GM23338 (cell line): ENCODE measurements at regions not wholly inside any gene's neighbourhood (a gene's known extent, or its start where the extent isn't known, plus 50 kb on each side); places are given as distances from the start of the nearest gene placed in this dataset.

ENCODE experiments used
- ATAC-seq: fragments of 200-7000 bp; cut with Tn5 transposase; 3 replicates; pipeline ENCODE4 v1.9.1; 2020
- DNase-seq: peaks from one replicate; pipeline ENCODE4 v3.0.0-alpha.2; 2015; ENCODE audit warnings: low spot score
- H2AFZ ChIP-seq: fragments of 200-600 bp; sonication (generic); 2 replicates; pipeline ENCODE4 v1.8.0; 2016; ENCODE audit warnings: antibody characterized with exemption, mild to moderate bottlenecking, moderate library complexity
- H3F3A ChIP-seq: fragments of 200-600 bp; sonication (generic); replicated peaks from 2 replicates; pipeline ENCODE4 v1.8.0; 2017; ENCODE audit warnings: antibody characterized with exemption, mixed run types, low read depth
- H3K27ac ChIP-seq: fragments of 200-600 bp; sonication (generic); 2 replicates; pipeline ENCODE4 v1.6.1; 2016; ENCODE audit warnings: low read depth
- H3K27me3 ChIP-seq: fragments of 200-600 bp; sonication (generic); 2 replicates; pipeline ENCODE4 v1.8.0; 2016; ENCODE audit warnings: mild to moderate bottlenecking, mixed run types, moderate library complexity; ENCODE audit not compliant: insufficient read depth
- H3K36me3 ChIP-seq: fragments of 200-600 bp; sonication (generic); 2 replicates; pipeline ENCODE4 v1.8.0; 2016; ENCODE audit warnings: mild to moderate bottlenecking; ENCODE audit not compliant: insufficient read depth
- H3K4me1 ChIP-seq: fragments of 200-600 bp; sonication (generic); 2 replicates; pipeline ENCODE4 v1.8.0; 2016; ENCODE audit warnings: mild to moderate bottlenecking, moderate library complexity; ENCODE audit not compliant: insufficient read depth
- H3K4me2 ChIP-seq: fragments of 200-600 bp; sonication (generic); 2 replicates; pipeline ENCODE4 v1.7.1; 2017; ENCODE audit warnings: mixed run types
- H3K4me3 ChIP-seq: fragments of 200-600 bp; sonication (generic); 2 replicates; pipeline ENCODE4 v1.6.1; 2016; ENCODE audit warnings: mixed run types
- H3K79me2 ChIP-seq: fragments of 200-600 bp; sonication (generic); replicated peaks from 2 replicates; pipeline ENCODE4 v1.8.0; 2017; ENCODE audit warnings: mild to moderate bottlenecking; ENCODE audit not compliant: insufficient read depth
- H3K9me2 ChIP-seq: fragments of 200-600 bp; sonication (generic); 2 replicates; pipeline ENCODE4 v1.8.0; 2017; ENCODE audit not compliant: insufficient read depth
- H4K20me1 ChIP-seq: fragments of 200-600 bp; sonication (generic); replicated peaks from 2 replicates; pipeline ENCODE4 v1.8.0; 2017; ENCODE audit warnings: mild to moderate bottlenecking; ENCODE audit not compliant: insufficient read depth
- H3K27ac Mint-ChIP-seq: 2 replicates; pipeline ENCODE4 v1.8.0; 2020; ENCODE audit warnings: inconsistent platforms, mild to moderate bottlenecking, moderate library complexity, mixed read lengths
- H3K27me3 Mint-ChIP-seq: 3 replicates; pipeline ENCODE4 v1.8.0; 2022; ENCODE audit warnings: low read depth, mild to moderate bottlenecking, moderate library complexity, mixed read lengths, inconsistent platforms; ENCODE audit not compliant: insufficient read depth, poor library complexity
- H3K36me3 Mint-ChIP-seq: 3 replicates; pipeline ENCODE4 v1.8.0; 2021; ENCODE audit warnings: low read depth, mild to moderate bottlenecking, inconsistent platforms, moderate library complexity, mixed read lengths
- H3K4me1 Mint-ChIP-seq: 3 replicates; pipeline ENCODE4 v1.8.0; 2020; ENCODE audit warnings: mild to moderate bottlenecking, inconsistent platforms, mixed read lengths
- H3K4me3 Mint-ChIP-seq: 3 replicates; pipeline ENCODE4 v1.8.0; 2021; ENCODE audit warnings: moderate library complexity, mild to moderate bottlenecking, inconsistent platforms, mixed read lengths
- H3K9me3 Mint-ChIP-seq: 3 replicates; pipeline ENCODE4 v1.8.0; 2020; ENCODE audit warnings: moderate library complexity, mild to moderate bottlenecking, inconsistent platforms, mixed read lengths
- CREB1 ChIP-seq: fragments of 250-450 bp; sonication (Bioruptor Pico); IDR thresholded peaks from 2 replicates; pipeline ENCODE4 v1.5.0; 2020; ENCODE audit warnings: low read depth, mild to moderate bottlenecking, moderate library complexity
- EZH2 ChIP-seq: fragments of 200-600 bp; sonication (generic); IDR thresholded peaks from one replicate; pipeline ENCODE4 v1.8.0; 2017; ENCODE audit warnings: antibody characterized with exemption, mild to moderate bottlenecking, low read depth; ENCODE audit not compliant: unreplicated experiment
- EZH2phosphoT487 ChIP-seq: fragments of 200-600 bp; sonication (generic); IDR thresholded peaks from one replicate; pipeline ENCODE4 v1.8.1; 2018; ENCODE audit warnings: antibody characterized with exemption; ENCODE audit not compliant: unreplicated experiment
- NANOG ChIP-seq: IDR thresholded peaks from 2 replicates; pipeline ENCODE4 v1.6.1; 2016; ENCODE audit warnings: antibody characterized with exemption, borderline replicate concordance
- POLR2AphosphoS5 ChIP-seq: IDR thresholded peaks from 2 replicates; pipeline ENCODE4 v1.6.1; 2016; ENCODE audit warnings: antibody characterized with exemption, low read depth
- ZNF114 ChIP-seq: fragments of 250-450 bp; sonication (Bioruptor Pico); IDR thresholded peaks from 2 replicates; pipeline ENCODE4 v1.5.0; 2020; ENCODE audit warnings: mild to moderate bottlenecking, moderate library complexity
- ZNF331 ChIP-seq: fragments of 250-450 bp; sonication (Bioruptor Pico); IDR thresholded peaks from 2 replicates; pipeline ENCODE4 v1.5.0; 2020; ENCODE audit warnings: low read depth, mild to moderate bottlenecking, moderate library complexity
- TF ChIP-seq, protein P1 (sequence below): fragments of 250-450 bp; sonication (Bioruptor Pico); IDR thresholded peaks from 2 replicates; pipeline ENCODE4 v1.5.0; 2020; ENCODE audit warnings: mild to moderate bottlenecking, moderate library complexity
- TF ChIP-seq, protein P2 (sequence below): IDR thresholded peaks from 2 replicates; pipeline ENCODE4 v1.6.1; 2016; ENCODE audit warnings: antibody characterized with exemption
- TF ChIP-seq, protein P3 (sequence below), 2 experiments: fragments of 200-600 bp in 1 of 2; sonication (generic) in 1 of 2; conservative IDR thresholded peaks; 2 replicates each; pipeline versions ENCODE4 v1.5.1 to v1.6.1; 2016 to 2017; ENCODE audit warnings: antibody characterized with exemption in 2 of 2, low read depth in 2 of 2, mild to moderate bottlenecking in 2 of 2, moderate library complexity in 1 of 2

- H3K27me3 ChIP-seq = no peaks in the 10 kb centered on the region
- H3K27ac ChIP-seq = no peak overlapping the region
- H3K9me2 ChIP-seq = 0 out of 2 replicates have a peak, but pooled peaks cover 3% of the 10 kb centered on the region
- H3K4me3 Mint-ChIP-seq = no peak overlapping the region
- H3K4me2 ChIP-seq = no peak overlapping the region
- no peaks in the 10 kb centered on the region for H3K36me3 Mint-ChIP-seq
- no peaks in the 10 kb centered on the region for H3F3A ChIP-seq
- no peak overlapping the region for H3K27ac Mint-ChIP-seq
- H3K4me1 ChIP-seq = no peaks in the 10 kb centered on the region
- ATAC-seq (no peak), DNase-seq (peak; percentile 1)
- no peak overlapping the region for H3K4me3 ChIP-seq
- H3K36me3 ChIP-seq = no peaks in the 10 kb centered on the region
- TF ChIP-seq ZNF114 (CRISPR knock-in tag) = no peak
- TF ChIP-seq POLR2AphosphoS5 = no peak
- no peaks in the 10 kb centered on the region for H4K20me1 ChIP-seq
- no peaks in the 10 kb centered on the region for H3K27me3 Mint-ChIP-seq
- H3K4me1 Mint-ChIP-seq = 0 out of 3 replicates have a peak, but pooled peaks cover 3% of the 10 kb centered on the region
- no peak overlapping the region for H2AFZ ChIP-seq
- no peaks in the 10 kb centered on the region for H3K79me2 ChIP-seq
- H3K9me3 Mint-ChIP-seq = no peaks in the 10 kb centered on the region
Measured at GRCh38 chr7:110170841-110171240, 920.1 kb upstream of the LRRN3 start.

DNA sequence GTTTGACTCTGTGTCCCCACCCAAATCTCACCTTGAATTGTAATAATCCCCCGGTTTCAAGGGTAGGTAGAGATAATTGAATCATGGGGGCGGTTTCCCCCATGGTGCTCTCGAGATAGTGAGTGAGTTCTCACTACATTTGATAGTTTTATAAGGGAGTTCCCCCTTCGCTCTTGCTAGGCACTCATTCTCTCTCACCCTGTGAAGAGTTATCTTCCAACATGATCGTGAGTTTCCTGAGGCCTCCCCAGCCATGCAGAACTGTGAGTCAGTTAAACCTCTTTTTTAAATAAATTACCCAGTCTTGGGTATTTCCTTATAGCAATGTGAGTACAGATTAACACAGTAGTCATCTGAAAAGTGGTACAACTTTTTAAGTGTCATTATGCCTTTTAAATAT, 913.5 kb upstream of the LRRN3 start:
- Histone ChIP-seq H3F3A (no peaks in the 10 kb centered on the region), H4K20me1 (no peaks in the 10 kb centered on the region), H3K27ac (no peak overlapping the region), H3K27me3 (no peaks in the 10 kb centered on the region), H3K36me3 (no peaks in the 10 kb centered on the region), H3K9me2 (0 out of 2 replicates have a peak, but pooled peaks cover 4% of the 10 kb centered on the region), H3K4me3 (no peak overlapping the region), H3K4me1 (peaks cover 12% of the 10 kb centered on the region), H3K4me2 (no peak overlapping the region), H2AFZ (no peak overlapping the region), H3K79me2 (no peaks in the 10 kb centered on the region)
- no peak overlapping the region for H3K27ac Mint-ChIP-seq
- H3K27me3 Mint-ChIP-seq = no peaks in the 10 kb centered on the region
- no peaks in the 10 kb centered on the region for H3K9me3 Mint-ChIP-seq
- peaks cover 12% of the 10 kb centered on the region for H3K4me1 Mint-ChIP-seq
- no peaks in the 10 kb centered on the region; the same call in 2 of the 3 replicates for H3K36me3 Mint-ChIP-seq
- DNase-seq (no peak), ATAC-seq (no peak)
- H3K4me3 Mint-ChIP-seq = no peak overlapping the region
- TF ChIP-seq EZH2 (no peak), ZNF331 (CRISPR knock-in tag) (no peak), POLR2AphosphoS5 (no peak), CREB1 (CRISPR knock-in tag) (no peak), NANOG (no peak), ZNF114 (CRISPR knock-in tag) (no peak), EZH2phosphoT487 (no peak)
- TF ChIP-seq, protein P1, sequence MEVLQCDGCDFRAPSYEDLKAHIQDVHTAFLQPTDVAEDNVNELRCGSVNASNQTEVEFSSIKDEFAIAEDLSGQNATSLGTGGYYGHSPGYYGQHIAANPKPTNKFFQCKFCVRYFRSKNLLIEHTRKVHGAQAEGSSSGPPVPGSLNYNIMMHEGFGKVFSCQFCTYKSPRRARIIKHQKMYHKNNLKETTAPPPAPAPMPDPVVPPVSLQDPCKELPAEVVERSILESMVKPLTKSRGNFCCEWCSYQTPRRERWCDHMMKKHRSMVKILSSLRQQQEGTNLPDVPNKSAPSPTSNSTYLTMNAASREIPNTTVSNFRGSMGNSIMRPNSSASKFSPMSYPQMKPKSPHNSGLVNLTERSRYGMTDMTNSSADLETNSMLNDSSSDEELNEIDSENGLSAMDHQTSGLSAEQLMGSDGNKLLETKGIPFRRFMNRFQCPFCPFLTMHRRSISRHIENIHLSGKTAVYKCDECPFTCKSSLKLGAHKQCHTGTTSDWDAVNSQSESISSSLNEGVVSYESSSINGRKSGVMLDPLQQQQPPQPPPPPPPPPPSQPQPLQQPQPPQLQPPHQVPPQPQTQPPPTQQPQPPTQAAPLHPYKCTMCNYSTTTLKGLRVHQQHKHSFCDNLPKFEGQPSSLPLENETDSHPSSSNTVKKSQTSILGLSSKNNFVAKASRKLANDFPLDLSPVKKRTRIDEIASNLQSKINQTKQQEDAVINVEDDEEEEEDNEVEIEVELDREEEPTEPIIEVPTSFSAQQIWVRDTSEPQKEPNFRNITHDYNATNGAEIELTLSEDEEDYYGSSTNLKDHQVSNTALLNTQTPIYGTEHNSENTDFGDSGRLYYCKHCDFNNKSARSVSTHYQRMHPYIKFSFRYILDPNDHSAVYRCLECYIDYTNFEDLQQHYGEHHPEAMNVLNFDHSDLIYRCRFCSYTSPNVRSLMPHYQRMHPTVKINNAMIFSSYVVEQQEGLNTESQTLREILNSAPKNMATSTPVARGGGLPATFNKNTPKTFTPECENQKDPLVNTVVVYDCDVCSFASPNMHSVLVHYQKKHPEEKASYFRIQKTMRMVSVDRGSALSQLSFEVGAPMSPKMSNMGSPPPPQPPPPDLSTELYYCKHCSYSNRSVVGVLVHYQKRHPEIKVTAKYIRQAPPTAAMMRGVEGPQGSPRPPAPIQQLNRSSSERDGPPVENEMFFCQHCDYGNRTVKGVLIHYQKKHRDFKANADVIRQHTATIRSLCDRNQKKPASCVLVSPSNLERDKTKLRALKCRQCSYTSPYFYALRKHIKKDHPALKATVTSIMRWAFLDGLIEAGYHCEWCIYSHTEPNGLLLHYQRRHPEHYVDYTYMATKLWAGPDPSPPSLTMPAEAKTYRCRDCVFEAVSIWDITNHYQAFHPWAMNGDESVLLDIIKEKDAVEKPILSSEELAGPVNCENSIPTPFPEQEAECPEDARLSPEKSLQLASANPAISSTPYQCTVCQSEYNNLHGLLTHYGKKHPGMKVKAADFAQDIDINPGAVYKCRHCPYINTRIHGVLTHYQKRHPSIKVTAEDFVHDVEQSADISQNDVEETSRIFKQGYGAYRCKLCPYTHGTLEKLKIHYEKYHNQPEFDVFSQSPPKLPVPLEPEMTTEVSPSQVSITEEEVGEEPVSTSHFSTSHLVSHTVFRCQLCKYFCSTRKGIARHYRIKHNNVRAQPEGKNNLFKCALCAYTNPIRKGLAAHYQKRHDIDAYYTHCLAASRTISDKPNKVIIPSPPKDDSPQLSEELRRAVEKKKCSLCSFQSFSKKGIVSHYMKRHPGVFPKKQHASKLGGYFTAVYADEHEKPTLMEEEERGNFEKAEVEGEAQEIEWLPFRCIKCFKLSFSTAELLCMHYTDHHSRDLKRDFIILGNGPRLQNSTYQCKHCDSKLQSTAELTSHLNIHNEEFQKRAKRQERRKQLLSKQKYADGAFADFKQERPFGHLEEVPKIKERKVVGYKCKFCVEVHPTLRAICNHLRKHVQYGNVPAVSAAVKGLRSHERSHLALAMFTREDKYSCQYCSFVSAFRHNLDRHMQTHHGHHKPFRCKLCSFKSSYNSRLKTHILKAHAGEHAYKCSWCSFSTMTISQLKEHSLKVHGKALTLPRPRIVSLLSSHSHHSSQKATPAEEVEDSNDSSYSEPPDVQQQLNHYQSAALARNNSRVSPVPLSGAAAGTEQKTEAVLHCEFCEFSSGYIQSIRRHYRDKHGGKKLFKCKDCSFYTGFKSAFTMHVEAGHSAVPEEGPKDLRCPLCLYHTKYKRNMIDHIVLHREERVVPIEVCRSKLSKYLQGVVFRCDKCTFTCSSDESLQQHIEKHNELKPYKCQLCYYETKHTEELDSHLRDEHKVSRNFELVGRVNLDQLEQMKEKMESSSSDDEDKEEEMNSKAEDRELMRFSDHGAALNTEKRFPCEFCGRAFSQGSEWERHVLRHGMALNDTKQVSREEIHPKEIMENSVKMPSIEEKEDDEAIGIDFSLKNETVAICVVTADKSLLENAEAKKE (CRISPR knock-in tag) = no peak
- TF ChIP-seq, protein P2, sequence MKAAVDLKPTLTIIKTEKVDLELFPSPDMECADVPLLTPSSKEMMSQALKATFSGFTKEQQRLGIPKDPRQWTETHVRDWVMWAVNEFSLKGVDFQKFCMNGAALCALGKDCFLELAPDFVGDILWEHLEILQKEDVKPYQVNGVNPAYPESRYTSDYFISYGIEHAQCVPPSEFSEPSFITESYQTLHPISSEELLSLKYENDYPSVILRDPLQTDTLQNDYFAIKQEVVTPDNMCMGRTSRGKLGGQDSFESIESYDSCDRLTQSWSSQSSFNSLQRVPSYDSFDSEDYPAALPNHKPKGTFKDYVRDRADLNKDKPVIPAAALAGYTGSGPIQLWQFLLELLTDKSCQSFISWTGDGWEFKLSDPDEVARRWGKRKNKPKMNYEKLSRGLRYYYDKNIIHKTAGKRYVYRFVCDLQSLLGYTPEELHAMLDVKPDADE = no peak
- TF ChIP-seq, protein P3, sequence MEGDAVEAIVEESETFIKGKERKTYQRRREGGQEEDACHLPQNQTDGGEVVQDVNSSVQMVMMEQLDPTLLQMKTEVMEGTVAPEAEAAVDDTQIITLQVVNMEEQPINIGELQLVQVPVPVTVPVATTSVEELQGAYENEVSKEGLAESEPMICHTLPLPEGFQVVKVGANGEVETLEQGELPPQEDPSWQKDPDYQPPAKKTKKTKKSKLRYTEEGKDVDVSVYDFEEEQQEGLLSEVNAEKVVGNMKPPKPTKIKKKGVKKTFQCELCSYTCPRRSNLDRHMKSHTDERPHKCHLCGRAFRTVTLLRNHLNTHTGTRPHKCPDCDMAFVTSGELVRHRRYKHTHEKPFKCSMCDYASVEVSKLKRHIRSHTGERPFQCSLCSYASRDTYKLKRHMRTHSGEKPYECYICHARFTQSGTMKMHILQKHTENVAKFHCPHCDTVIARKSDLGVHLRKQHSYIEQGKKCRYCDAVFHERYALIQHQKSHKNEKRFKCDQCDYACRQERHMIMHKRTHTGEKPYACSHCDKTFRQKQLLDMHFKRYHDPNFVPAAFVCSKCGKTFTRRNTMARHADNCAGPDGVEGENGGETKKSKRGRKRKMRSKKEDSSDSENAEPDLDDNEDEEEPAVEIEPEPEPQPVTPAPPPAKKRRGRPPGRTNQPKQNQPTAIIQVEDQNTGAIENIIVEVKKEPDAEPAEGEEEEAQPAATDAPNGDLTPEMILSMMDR (conservative IDR thresholded peaks at IDR 0.05; ENCODE audit: low read depth in 2 of 2) = no peak
